GM21825 (cell line): ENCODE measurements at regions not wholly inside any gene's neighbourhood (a gene's known extent, or its start where the extent isn't known, plus 50 kb on each side); places are given as distances from the start of the nearest gene placed in this dataset.
A peak's percentile ranks its signal among the peaks of the same experiment; 100 is the strongest.

Source experiments
- ATAC-seq: cut with Tn5 transposase; IDR thresholded peaks from one replicate; pipeline ENCODE4 v1.9.1; 2021; ENCODE audit warnings: mild to moderate bottlenecking, moderate library complexity; ENCODE audit not compliant: unreplicated experiment

DNA sequence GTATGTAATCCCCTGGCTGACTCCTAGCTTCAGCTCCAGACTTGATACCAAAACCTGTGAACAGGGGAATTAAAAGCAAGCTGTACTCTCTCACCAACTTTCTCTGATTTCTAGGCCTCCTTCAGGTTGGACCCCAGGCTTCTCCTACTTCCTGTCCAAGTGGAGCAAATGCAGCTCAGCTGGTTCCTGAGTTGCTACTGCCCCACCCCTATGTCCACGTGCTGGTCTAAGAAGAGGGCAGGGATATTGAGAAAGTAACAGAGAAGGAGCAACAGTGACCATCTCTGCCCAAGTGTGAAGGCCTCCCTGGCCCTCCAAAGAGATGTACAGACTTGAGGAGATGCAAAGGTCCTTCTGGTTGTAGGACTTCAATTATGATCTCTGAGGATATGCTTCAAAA is 188.3 kb upstream of the MCHR2 start:
- ATAC-seq: no peak

DNA sequence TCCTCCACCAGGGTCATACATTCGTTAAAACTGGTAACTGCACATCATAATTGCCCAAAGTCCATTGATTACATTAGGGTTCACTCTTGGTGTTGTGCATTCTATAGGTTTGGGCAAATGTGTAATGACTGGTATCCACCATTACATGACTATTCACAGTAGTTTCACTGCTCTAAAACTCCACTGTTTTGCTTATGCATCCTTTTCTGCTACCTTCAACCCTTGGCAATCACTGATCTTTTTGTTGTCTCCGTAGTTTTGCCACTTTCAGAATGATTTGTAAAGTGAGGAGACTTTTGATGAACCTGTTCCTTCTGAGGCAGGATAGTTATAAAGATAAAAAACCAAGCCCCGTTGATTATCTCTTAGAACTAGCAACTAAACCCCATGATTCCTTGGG is 187.3 kb upstream of the MCHR2 start:
- ATAC-seq: no peak

DNA sequence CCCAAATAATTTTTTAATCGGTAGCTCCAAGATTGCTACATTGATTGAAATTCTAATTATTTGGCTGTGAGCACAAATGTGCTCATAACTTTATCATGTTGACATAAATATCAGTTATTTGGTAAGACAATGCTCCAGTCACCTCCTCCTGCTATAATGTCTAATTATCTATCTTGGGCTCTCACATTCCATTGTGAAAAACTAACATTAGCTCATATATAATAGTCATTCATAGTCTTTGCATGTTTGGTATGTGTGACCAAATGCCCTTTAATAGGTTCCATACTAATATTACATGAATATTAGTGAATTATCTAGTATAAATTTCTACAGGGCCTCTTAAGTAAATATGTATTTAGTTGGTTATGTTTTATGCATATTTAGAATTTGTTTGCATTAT is 185.6 kb upstream of the MCHR2 start:
- ATAC-seq: no peak

DNA sequence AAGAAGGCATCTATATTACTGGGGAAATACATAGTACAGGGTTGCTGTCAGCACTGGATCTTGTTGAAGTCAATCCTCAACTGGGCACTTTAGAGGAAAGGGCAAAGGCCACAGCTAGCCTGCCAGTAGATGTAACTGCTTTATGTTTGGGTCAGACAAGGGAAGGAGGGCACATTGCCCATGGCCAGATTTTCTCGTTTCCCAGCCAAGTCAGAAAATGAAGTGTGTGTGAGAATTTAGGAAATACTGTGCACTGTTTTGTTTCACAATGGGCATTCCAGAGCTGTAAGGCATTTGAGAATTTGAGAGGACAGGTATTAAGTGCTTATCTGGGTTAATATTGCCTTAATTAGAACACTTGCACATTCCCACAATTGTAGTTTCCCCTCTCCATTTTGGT is 183.9 kb upstream of the MCHR2 start:
- no peak for ATAC-seq

DNA sequence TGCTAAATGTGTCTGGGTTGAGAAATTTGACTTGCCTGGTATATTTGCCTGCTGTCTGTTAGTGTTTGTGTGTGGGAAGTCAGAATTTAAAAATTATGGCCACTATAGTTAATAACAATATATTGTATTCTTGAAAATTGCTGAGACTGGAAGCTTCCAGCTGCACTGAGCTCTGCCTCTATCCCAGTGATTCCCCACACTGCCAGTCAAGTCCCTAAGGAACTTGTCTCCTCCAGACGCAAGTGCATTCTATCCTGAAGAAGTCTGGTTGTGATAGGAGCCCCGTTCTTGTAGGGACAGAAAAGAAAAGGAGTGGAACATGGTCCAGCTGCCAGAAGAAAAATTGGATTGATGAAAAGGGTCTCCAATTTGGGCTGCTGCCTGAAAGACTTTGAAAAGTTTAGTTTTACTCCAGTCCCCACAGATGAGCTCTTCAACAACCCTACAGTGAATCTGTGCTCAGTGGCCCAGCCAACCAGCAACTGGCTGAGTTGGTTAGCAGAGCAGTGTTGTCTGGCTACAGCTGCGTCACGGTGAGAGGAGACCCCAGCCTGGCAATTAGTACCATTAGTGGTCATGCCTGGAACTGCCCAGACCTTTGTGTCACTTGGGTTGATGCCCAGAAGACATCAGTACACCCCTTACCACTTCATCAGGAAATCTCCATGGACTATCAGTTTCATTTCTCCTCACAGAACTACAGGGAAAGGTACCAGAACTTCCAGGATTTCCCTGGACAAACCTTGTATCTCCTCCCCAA is 183.1 kb upstream of the MCHR2 start:
- no peak for ATAC-seq

DNA sequence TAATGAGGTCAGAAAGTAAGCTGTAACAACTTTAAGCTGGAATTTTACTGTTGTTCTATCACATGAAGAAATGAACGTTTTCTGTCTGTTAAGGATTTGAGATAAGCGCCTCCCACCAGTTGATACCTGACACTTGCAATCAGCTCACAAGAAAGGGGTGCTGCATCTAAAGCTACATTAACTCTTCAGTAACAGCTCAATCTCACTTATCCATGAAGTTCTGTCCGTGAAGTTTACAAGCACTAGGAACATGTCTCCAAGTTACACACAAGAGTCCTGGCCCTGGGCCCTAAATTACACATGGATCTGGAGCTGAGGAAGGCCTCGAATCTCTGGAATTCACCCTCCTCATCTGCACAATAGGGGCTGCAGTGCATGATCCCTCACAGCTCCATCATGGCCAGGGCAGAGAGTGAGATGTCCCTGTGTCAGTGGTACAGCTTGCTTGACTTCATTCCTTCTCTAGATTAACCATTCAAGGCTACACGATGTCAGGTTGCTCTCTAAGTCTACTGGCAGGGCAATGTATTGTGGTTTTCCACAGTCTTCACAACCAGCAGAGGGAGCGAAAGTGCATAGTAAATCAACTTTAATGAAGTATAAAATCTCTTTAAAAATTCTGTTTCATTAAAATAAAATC is 182.4 kb upstream of the MCHR2 start:
- ATAC-seq: no peak

DNA sequence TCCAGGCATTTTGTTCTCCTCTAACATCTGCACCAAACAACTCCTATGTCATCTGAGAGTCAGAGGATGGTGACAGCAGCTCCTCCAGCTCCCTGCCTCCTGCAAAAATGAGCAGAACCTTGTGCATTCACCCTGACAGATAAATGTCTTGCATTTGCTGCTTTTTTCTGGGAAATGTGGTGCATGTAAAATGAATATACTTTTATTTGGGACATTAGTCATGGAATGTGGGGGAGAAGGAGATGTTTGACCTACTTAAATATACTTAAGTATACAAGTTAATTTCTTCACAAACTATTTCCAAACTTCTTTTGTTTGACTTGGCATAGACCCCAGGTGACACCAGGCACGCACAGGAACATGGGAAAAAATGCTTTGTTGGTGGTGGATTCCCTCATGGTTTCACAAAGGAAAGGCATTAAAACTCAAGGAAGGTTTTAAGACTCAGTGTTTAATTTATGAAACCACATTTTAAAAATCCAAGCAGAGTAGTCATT is 181.8 kb upstream of the MCHR2 start:
- no peak for ATAC-seq

DNA sequence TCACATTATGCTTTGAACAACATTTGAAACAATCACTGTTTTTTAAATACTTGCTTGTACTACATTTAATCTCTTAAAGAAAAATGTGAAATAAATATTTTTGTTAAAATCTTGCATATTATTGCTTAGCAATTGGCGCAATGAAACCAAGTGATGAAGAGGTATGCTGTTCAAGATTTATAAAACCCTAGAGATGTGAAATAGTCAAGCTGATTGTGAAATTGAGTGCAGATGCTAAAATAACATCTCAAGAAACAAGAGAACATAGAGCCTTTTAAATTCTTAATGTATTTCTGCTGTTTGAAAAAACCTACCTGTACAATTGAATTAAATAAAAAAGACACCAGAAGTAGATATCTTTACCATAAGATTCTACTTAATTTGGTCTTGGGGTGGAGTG is 179.2 kb upstream of the MCHR2 start:
- no peak for ATAC-seq

DNA sequence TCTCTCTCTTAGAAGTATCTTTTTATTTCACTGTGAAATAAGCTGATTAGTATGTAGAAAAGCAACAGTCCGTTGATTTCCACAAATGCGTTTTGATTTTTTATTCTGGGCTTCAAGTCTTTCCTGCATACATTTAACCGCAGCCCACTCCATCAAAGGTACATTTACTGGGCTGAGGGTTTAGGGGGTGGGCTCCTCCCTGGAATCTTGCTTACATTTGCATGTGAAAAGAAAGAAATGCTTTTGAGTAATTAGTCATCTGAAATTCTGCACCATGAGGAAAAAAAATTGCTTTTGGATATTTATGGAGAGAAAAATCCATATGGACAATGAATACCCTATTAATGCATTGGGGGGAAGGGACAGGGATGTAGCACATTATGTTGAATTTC is 178.3 kb upstream of the MCHR2 start:
- no peak for ATAC-seq

DNA sequence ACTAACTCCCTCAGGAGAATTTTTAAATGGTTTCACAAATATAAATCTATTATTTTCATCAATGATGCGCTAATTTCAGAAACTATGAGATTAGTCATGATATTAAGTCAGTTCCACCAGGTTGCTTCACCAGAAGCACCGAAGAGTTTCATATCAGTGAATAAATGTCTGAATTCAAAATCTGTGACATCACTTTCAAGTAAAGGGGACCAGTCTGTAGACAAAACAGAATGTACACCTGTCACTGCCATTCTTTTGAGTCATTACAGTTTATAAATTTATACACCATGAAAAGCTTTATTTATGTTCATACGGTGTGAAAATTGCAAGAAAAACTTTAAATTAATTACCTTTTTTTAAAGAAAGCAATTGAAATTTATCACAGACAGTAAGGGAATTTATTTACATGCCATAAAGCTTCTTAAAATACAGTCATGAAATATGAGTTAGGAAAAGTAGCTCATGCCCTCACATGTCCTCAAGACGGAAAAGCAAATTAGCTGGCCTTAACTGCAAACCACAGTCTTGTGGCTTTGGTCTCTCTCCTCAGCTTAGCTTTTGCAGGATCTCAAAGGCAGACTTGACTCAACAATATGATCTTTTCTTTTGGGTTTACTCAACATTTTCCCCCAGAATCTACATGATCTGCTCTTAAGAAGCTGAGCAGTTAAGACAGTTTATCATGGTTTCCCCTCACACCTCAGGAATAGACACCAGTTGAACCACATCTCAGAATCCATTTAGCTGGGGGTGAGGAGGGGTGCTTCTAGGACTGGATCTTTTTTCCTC is 177.7 kb upstream of the MCHR2 start:
- peak; percentile 76 for ATAC-seq

DNA sequence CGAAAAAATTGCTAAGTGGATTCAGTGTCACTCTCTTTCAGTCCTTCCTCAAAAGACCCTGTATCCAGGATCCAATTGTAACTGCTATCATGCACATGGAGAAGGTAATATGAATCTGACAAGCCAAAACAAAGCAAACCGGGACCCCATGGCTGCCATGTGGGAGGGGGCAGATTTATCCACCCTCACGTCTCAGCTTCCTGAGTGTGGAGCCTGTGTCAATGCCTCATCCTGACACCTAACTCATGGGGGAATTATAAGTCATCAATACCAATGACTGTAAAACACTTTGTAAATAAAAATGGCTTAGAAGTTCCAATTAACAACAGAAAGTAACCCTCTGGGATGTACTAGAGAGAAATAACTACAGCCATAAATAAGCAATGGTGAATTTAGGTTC is 174.1 kb upstream of the MCHR2 start:
- ATAC-seq: no peak

DNA sequence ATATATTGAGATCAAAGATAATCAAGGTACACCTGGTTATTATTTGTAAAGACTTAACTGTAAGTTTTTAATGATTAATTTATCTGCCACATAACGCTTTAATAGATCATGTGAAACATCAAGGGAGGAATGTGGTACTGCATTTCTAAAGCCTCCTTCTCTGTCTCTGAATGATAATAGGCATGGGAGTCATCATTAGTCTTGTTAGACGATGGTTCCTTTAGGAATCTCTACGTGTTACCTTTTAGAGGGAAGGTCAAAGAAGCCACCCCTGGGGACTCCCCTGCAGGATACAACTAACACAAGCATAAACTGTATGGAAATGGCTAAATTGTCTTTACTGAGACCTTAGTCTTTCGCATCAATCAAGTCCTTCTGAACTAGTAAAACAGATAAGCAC is 173.6 kb upstream of the MCHR2 start:
- no peak for ATAC-seq

DNA sequence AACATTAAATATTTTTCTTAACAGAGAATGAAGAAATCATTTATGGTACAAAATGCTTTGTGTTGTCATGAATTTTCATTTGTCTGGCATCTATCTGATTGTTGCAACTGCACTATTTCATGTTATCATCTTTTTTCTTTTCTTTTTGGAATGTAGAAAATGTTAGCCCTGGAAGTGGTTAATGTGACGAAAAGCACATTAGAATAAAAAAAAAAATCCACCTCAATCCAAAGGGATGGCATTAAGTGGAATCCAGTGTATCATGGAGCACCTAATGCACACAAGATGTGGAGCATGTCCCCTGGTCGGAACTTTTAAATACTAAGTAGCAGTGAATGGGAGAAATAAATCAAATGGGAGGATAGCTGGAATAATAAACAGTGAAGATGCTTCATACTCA is 172.9 kb upstream of the MCHR2 start:
- no peak for ATAC-seq

DNA sequence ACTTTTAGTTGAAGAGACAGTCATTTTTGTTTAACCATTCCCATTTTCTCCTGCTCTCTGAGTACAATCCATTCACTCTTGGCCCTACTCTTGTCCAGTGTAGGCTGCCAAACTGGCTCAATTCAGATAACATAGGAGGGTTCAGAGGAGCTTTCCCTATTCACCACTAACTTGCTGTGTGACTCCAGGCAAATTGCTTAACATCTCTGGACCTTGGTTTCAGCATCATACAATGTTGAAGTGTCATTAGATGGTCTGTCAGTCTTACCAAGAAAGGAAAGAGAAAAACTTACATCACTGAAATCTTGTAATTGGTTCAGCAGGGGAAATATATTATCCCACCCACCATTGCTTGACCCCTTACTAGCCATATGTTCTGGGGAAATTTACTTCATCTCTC is 171.4 kb upstream of the MCHR2 start:
- no peak for ATAC-seq

DNA sequence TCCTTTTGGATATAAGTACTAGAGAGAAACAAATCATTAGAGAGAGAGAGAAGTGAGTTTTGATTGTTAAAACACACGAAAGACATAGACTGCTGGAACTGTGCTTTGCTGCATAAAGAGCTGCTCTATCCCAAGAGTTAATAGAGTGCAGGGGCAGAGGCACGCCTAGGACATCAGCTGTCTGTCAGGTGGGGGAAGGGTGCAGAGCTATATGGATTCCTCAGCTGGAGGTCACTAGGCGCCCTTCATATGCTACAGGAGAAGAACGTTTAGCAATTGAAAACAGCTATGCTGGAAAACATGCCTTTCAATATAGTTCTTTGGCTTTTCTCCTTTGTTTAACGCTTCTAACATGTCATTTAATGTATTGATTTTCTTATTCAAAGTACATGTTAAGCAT is 169.0 kb upstream of the MCHR2 start:
- ATAC-seq: no peak

DNA sequence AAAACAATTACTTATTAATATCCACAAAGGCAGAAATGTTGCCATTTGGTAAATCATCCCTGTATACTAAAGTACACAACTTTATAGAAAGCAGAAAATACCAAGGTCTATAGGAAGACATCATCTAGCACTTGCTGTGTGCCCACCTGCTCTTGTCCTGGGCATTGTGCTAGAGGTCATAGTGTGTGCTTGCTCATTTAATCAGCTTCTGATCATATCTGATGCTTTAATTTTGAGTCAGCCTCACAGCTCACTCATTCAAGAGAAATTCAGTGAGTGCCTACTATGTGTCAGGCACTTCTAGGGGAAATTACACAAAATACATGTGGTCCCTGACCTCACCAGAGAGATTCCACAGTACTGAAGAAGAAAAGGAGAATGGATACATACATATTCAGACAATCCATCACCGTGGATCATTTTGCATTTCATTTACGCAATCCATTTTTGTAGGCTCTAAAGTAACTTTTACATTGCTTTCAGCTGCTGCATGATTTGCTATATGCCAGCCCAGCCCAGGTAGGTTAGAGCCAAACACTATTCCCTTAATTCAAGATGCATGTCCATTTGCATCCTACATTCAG is 167.9 kb upstream of the MCHR2 start:
- no peak for ATAC-seq

DNA sequence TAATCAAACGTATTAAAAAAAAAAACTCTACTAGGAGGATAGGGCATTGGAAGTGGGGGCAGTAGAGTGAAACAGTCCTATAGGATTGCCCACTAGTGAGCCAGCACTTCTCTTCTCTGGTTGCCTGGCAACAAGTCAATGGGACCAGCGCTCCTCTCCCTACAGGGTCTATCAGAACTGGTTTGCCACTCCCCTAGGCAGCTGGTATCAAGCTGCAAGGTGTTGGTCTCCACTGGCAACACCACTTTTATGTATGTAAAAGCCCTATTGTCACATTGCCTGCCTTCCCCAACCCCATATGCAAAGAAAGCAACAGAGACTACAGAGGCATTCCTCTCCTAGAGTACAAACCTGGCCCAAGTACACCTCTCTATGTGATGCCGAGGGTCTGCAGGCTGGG is 166.9 kb upstream of the MCHR2 start:
- no peak for ATAC-seq

DNA sequence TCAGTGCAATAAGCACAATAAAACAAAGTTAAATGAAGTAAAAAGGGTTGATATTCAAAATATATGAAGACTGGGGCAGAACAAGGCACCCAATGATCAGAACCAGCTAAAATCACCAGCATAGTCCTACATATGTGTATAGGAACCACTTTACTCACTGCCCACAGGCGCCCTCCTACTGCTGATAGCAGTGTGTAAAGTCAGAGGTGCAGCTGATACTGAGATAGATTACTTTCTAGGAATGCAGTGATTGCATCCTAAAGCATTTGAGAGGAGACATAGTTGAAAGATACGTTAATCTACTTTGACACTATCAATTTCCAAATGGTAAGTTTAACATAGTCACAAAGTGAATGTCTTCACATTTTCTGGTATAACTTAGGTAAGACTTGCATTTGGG is 161.1 kb upstream of the MCHR2 start:
- ATAC-seq: no peak

DNA sequence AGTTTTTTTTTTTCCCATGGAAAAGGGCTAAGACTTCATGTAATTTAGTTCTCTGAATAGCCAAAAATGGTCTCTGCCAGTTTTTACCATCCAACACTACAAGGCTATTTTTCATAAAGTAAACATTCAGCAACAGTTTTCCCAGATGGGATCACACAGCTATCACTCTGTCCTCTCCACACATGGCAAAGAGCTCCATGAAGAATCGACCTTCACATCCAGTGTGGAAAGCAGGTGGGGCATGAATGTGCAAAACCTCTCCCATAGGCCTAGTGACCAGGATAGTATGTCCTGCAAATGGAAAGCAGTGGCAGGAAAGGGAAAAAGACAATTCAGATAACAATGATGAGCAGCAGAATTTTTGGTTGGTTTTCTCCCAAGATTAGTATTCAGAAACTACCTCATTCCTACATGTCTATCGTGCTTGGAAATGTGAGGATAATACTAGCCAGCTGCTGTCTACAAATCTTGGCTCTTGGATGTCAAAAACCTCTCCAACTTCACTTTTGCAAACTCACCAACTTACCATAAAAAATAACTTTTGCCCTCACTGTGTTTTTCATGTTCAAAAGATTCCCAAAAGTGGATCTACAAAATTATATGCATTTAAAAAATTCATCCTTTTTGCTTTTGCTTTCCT is 159.7 kb upstream of the MCHR2 start:
- ATAC-seq: no peak

DNA sequence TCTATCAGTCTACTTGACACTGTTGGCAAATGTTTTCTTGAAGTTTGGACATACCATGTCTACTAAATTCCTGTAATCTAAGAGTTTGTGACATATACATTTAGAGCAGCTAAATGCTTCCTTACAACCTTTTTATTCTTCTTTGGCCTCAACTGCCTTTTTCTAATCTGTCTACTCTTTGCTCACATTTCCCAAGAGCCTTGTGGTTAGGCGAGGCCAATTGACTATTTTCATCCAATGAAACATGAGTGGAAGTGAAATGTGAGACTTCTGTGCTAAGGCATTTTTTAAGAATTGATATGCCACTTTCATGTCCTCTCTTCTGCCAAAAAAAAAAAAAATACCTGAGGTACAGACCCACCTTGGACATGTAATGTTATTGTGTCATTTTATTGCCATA is 158.2 kb upstream of the MCHR2 start:
- ATAC-seq: no peak

DNA sequence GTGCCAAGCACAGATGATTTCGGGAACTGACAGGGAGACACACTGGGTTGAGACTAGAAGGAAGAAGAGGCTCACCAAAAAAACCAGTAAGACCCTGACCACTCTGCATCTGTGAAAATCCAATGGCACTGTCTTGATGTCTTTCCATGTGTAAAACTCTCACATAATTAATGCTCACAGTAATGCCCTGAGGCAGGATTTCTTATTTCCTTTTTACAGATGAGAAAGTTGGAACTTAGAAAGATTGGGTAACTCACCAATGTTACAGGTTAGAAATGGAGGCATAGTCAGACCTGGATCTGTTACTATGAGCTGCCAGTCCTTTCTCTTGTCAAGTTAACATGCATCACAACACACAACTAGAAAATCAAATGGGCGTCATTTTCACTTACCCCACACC is 151.0 kb upstream of the MCHR2 start:
- ATAC-seq: no peak
